ENCODE measurements at regions not wholly inside any gene's neighbourhood (a gene's known extent, or its start where the extent isn't known, plus 50 kb on each side); places are given as distances from the start of the nearest gene placed in this dataset.

GRCh38 chr5:40385544-40385943 lies 294.2 kb upstream of the PTGER4 start:
- no peak for DNase-seq

- DNase-seq, result no peak
Measured at GRCh38 chr5:40384782-40385390, 294.8 kb upstream of the PTGER4 start.

DNA sequence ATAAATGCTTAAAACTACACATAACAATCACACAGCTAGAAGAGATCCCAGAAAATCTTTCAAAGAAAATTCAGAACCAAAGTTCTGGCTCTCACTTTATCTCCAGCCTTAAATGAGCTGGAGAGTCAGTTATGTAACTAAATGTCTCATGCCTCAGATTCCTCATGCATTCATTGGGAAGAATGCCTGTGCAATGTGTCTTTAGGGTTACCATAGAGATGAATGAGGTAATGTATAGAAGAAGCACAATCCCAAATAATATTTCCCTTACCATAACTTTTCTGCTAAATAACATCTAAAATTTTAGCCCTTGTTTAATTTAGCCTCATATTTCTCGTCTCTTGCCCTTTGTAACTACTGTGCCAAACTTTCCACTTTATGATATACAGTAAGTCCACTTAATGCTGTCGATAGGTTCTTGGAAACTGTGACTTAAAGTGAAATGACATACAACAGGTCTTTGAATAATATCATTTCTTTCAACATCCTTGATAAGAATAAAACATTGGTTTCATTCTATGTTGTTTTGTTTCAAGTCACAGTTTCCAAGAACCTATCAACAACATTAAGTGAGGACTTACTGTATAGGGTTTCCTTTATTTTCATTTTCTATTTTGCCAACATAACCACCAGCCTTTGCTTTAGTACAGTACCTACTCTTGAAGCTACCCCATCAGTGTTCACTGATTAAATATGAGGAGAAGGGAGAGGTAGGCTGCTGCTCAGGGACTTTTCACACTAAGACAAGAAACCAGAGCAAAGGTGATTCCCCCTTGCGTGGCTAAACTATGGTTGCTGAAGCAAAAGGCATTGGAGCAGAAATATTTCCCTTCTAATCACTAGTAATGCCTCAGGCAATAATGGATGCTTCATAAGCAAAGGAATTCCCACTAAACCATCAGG lies 295.7 kb upstream of the PTGER4 start:
- DNase-seq, result no peak

- DNase-seq, result no peak
Measured at GRCh38 chr5:40381676-40382363, 297.9 kb upstream of the PTGER4 start.

DNA sequence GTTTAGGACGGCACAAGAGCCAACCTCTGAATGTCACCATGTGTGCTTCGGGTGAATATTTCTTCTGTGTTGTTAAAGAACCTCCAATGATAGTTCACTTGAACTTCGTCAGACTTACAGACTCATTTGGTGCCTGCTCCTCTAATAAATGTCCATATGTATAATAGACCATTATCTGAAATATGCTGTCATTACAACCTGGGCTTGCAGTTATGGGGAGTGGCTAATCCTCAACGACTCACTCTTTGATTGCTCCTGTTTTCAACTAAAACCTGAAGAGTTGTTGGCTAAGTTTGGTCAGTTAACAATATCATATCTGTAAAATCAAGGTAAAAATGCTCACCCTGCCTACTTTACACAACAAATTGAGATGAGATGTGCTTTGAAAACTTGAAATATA lies 298.7 kb upstream of the PTGER4 start:
- no peak for DNase-seq

DNA sequence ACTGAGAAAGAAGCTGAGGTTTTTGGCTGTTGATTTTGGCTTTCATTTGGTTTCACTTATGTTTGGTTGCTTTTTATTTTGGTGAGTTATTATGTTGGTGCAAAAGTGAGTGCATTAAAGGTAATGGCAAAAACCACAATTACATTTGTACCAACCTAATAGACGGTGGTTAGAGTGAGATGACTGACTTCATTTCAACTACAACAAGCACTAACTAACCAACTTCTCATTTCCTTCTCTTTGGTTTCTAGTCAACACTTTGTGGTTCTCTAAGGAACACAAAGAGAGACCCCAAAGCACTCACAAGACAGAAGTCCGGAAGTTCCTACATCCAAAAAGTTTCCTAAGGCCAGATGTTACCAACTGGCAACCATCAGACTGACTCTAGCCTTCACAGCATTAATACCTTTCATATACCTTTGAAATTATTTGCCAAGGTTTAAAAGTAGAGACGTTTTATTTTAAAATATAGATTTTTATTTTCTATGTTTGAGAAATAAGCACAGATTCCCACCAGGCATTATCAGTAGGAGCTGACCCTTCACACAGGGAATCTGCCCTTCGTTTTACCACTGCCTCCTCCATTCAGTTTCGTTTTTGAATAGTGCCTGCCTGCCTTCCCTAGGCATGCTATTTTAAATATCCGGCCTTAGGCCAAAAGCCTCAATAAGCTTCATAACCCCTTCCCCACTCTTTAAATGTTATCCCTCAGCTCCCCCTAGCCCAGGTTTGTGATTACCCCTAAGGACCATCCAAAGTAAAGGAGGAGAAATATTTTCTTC lies 301.1 kb upstream of the PTGER4 start:
- DNase-seq, result no peak

- DNase-seq, result no peak
Measured at GRCh38 chr5:40376566-40376965, 303.1 kb upstream of the PTGER4 start.

DNA sequence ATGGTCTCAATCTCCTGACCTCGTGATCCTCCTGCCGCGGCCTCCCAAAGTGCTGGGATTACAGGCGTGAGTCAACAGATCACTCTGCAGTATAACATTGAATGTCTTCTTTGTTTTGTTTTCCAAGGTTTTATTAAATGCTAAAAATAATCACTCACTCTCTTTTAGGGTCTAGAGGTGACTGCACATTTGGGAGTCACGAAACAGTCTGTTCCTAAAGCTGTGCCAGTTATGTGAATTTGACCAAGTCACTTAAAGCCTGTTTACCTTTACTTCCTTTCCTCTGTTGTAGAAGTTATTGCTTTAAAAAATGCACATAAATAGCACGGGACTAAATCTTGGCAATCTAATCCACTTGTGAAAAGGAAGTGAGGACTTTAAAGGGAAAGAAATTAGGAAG lies 304.9 kb upstream of the PTGER4 start:
- DNase-seq, result no peak

GRCh38 chr5:40368200-40368599 lies 311.5 kb upstream of the PTGER4 start:
- DNase-seq, result no peak

DNA sequence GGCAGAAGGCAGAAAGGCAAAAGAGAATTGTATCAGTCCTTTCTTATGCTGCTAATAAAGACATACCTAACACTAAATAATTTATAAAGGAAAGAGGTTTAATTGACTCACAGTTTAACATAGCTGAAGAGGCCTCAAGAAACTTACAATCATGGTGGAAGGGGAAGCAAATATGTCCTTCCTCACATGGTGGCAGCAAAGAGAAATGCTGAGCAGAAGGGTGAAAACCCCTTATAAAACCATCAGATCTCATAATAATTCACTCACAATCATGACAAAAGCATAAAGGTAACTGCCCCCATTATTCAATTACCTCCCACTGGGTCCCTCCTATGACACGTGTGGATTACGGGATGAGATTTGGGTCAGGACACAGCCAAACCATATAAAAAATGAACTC lies 312.5 kb upstream of the PTGER4 start:
- no peak for DNase-seq

DNA sequence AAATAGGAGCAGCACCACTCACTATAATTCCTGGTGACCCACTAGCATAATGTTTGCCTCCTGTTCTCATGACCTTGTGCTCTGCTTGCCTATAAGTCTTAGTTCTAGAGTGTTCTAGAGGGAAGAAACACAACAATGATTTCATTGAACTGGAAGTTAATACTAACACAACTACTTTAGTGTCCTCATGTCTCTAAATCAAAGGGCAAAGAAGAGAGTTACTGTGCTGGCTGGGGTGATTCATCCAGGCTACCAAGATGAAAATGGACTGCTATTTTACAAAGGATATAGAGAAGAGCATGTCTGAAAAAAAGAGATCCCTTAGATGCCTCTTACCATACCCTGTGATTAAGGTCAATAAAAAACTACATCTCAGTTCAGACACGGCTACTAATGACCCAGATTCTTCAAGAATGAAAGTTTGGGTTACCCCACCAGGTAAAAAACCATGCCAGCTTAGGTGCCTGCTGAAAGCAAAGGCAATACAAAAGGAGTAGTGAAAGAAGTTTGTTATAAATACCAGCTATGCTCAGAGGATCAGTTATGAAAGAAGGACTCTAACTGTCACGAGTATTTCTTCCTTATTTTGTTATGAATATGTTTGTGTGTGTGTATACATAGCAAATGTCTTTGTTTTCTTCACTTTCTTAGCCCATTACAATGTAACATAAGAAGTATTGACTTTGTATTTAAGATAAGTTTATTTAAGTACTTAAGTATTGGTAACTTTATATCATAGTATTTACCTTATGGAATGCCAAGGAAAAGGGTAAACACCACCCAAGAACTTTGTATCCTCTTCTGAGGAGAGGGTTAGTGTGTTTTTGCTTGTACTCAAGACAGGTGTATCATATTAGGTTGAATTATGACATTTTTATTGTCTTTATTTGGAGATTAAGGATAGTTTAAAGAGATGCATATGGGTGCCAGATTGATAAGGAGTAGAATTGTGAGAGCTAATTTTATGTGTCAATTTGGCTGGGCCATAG lies 314.1 kb upstream of the PTGER4 start:
- DNase-seq, result no peak

- no peak for DNase-seq
Measured at GRCh38 chr5:40364441-40364840, 315.3 kb upstream of the PTGER4 start.

- DNase-seq, result no peak
Measured at GRCh38 chr5:40361378-40361777, 318.3 kb upstream of the PTGER4 start.

- DNase-seq, result no peak
Measured at GRCh38 chr5:40360685-40361084, 319.0 kb upstream of the PTGER4 start.

DNA sequence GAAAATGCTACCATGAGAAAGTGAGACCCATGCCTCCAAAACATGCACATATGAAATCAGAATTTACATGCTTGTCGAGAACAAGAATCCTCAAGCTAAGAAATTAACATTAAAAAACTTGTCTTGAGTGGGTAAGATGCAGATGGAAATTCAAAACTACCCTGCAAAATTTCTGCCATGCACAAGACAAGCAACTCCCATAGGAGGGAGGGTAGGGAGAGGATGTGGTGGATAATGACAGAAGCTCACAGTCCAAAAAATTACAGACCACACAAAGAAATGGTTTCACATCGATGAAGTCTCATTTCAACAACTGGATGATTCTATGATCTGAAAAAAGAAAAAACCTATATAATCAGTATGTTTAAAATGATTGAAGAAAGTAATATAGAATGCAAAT lies 319.9 kb upstream of the PTGER4 start:
- no peak for DNase-seq

- no peak for DNase-seq
Measured at GRCh38 chr5:40359093-40359492, 320.6 kb upstream of the PTGER4 start.

- DNase-seq, result no peak
Measured at GRCh38 chr5:40356248-40356647, 323.5 kb upstream of the PTGER4 start.

DNA sequence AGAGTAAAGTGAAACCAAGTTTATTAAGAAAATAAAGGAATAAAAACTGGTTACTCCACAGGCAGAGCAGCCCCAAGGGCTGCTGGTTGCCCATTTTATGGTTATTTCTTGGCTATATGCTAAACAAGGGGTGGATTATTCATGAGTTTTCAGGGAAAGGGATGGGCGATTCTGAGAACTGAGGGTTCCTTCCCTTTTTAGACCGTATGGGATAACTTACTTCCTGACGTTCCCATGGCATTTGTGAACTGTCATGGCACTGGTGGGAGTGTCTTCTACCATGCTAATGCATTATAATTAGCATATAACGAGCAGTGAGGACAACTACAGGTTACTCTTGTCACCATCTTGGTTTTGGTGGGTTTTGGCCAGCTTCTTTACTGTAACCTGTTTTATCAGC lies 323.9 kb upstream of the PTGER4 start:
- DNase-seq, result no peak

- no peak for DNase-seq
Measured at GRCh38 chr5:40355181-40355580, 324.5 kb upstream of the PTGER4 start.

GRCh38 chr5:40354171-40354570 lies 325.5 kb upstream of the PTGER4 start:
- no peak for DNase-seq

DNA sequence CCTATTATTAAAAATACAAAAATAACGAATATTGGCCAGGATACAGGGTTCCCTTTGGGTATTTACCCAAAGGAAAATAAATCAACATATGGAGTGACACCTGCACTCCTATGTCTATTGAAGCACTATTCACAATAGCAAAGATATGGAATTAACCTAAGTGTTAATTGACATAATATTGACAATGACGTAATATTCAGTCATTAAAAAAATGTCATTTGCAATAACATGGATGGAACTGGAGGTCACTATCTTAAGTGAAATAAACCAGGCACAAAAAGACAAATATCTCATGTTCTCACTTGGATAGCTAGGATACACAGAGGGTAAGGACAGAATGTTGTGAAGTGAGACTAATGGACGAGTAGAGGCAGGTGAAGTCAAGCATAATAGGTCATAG lies 326.3 kb upstream of the PTGER4 start:
- DNase-seq, result no peak

All from midbrain (tissue), 1 donor.